ENCODE measurements at regions not wholly inside any gene's neighbourhood (a gene's known extent, or its start where the extent isn't known, plus 50 kb on each side); places are given as distances from the start of the nearest gene placed in this dataset.
A peak's percentile ranks its signal among the peaks of the same experiment; 100 is the strongest.

DNA sequence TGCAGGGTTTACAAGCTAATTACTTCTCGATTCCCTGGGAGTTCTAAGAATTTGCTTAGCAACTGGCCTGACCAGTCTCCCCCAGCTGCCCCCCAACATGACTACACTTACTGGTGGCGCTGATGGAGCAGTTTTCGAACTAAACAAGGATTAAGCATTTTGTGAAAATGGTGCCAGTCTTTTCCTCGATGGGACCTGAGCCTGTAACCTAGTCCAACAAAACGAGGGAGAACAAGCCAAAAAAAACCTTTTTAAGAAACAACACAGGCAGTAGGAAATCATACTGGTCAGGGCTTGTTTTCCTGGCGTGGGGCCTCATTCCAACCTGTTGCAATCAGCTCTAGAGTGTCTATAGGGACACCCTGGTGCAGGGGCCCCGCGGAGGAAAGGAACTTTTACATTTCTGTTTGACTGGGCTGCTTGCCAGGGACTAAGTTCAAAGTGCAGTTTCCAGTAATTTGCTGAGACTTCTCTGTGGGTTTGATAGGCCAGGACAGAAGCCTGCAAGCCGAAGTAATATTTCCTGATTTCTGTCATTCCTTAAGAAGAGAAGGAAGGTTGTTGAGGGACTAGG is 158.7 kb downstream of the SPRY1 start:
- peak overlapping the region; percentile 22 for H3K9ac ChIP-seq (ENCODE audit: control insufficient read depth, extremely low read depth, insufficient read depth, low read length)
- no peak for DNase-seq (ENCODE audit: low read depth, low spot score)
- no peaks in the 10 kb centered on the region for H3K9me3 ChIP-seq (ENCODE audit: control insufficient read depth, low read depth, low read length)
- peak overlapping the region; percentile 59 for H3K27ac ChIP-seq (ENCODE audit: control insufficient read depth, insufficient read depth, low read length)
- peak overlapping the region; percentile 74 for H3K4me2 ChIP-seq (ENCODE audit: control insufficient read depth, extremely low read depth, insufficient read depth, low read depth, low read length)
- peaks cover 22% of the 10 kb centered on the region for H3K4me1 ChIP-seq (ENCODE audit: control insufficient read depth, extremely low read depth, insufficient read depth, low read length)
- H3K4me3 ChIP-seq (ENCODE audit: control insufficient read depth in 2 of 3, extremely low read depth in 1 of 3, insufficient read depth in 2 of 3, low read depth in 1 of 3, low read length in 3 of 3): peak overlapping the region in 2 of 3 experiments; percentile 8 to 52
- H3K79me2 ChIP-seq (ENCODE audit: control insufficient read depth, insufficient read depth, low read length): no peaks in the 10 kb centered on the region
- no peaks in the 10 kb centered on the region for H3K27me3 ChIP-seq (ENCODE audit: control insufficient read depth, extremely low read depth, insufficient read depth, low read length)
- FAIRE-seq: peak; percentile 79
- H2AFZ ChIP-seq (ENCODE audit: control insufficient read depth, low read length): peak overlapping the region; percentile 67
- H3K36me3 ChIP-seq (ENCODE audit: control insufficient read depth in 2 of 2, extremely low read depth in 1 of 2, insufficient read depth in 2 of 2, low read length in 2 of 2): no peaks in the 10 kb centered on the region
- dilution Hi-C loops (cut with MboI; ENCODE audit: extremely low pct_ligation_motif_present, low sequenced_read_pairs): no loop called here
- H4K20me1 ChIP-seq (ENCODE audit: control insufficient read depth, extremely low read depth, insufficient read depth, low read length): no peaks in the 10 kb centered on the region
- H3K9me1 ChIP-seq (ENCODE audit: control insufficient read depth, extremely low read depth, insufficient read depth, low read length): no peaks in the 10 kb centered on the region
- TF ChIP-seq, protein P1, sequence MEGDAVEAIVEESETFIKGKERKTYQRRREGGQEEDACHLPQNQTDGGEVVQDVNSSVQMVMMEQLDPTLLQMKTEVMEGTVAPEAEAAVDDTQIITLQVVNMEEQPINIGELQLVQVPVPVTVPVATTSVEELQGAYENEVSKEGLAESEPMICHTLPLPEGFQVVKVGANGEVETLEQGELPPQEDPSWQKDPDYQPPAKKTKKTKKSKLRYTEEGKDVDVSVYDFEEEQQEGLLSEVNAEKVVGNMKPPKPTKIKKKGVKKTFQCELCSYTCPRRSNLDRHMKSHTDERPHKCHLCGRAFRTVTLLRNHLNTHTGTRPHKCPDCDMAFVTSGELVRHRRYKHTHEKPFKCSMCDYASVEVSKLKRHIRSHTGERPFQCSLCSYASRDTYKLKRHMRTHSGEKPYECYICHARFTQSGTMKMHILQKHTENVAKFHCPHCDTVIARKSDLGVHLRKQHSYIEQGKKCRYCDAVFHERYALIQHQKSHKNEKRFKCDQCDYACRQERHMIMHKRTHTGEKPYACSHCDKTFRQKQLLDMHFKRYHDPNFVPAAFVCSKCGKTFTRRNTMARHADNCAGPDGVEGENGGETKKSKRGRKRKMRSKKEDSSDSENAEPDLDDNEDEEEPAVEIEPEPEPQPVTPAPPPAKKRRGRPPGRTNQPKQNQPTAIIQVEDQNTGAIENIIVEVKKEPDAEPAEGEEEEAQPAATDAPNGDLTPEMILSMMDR (optimal IDR thresholded peaks at IDR 0.05 in 1 of 3, IDR thresholded peaks at IDR 0.05 in 1 of 3, conservative IDR thresholded peaks at IDR 0.05 in 1 of 3; ENCODE audit: extremely low read depth in 1 of 3, insufficient read depth in 2 of 3, low read length in 3 of 3): no peak
- TF ChIP-seq EZH2 (IDR thresholded peaks at IDR 0.05; ENCODE audit: low read length): no peak

DNA sequence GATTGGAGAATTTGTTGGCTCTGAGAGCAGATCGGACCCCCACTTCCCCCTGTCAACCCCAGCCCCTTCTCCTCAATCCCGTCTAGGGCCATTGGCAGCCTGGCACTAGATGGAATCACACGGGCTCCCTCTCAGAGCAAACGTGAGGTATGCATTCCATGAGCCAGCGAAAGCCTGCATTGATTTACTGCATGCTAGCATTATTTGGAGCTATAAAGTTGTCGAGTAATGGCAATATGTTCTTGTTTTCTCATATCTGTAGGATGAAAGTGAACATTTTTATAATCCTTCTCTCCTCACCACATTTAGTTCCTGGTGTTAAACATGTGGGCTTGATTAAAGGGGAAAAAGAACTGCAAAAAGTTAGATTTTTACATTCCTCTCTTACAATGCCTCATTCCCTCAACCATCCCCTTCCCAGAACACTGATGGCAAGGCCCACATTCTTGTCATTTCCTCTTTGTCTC is 159.2 kb downstream of the SPRY1 start:
- no peak for TF ChIP-seq EZH2 (IDR thresholded peaks at IDR 0.05; ENCODE audit: low read length)
- TF ChIP-seq, protein P1 (optimal IDR thresholded peaks at IDR 0.05 in 1 of 3, IDR thresholded peaks at IDR 0.05 in 1 of 3, conservative IDR thresholded peaks at IDR 0.05 in 1 of 3; ENCODE audit: extremely low read depth in 1 of 3, insufficient read depth in 2 of 3, low read length in 3 of 3): no peak
- DNase-seq (ENCODE audit: low read depth, low spot score) (no peak), FAIRE-seq (no peak)
- no peaks in the 10 kb centered on the region for H4K20me1 ChIP-seq (ENCODE audit: control insufficient read depth, extremely low read depth, insufficient read depth, low read length)
- no peaks in the 10 kb centered on the region for H3K36me3 ChIP-seq (ENCODE audit: control insufficient read depth in 2 of 2, extremely low read depth in 1 of 2, insufficient read depth in 2 of 2, low read length in 2 of 2)
- H3K9ac ChIP-seq (ENCODE audit: control insufficient read depth, extremely low read depth, insufficient read depth, low read length): no peak overlapping the region
- H3K4me1 ChIP-seq (ENCODE audit: control insufficient read depth, extremely low read depth, insufficient read depth, low read length): peaks cover 22% of the 10 kb centered on the region
- dilution Hi-C loops (cut with MboI; ENCODE audit: extremely low pct_ligation_motif_present, low sequenced_read_pairs): no loop called here
- peak overlapping the region; percentile 67 for H2AFZ ChIP-seq (ENCODE audit: control insufficient read depth, low read length)
- H3K27me3 ChIP-seq (ENCODE audit: control insufficient read depth, extremely low read depth, insufficient read depth, low read length): no peaks in the 10 kb centered on the region
- peak overlapping the region in 1 of 3 experiments; percentile 52 for H3K4me3 ChIP-seq (ENCODE audit: control insufficient read depth in 2 of 3, extremely low read depth in 1 of 3, insufficient read depth in 2 of 3, low read depth in 1 of 3, low read length in 3 of 3)
- H3K9me3 ChIP-seq (ENCODE audit: control insufficient read depth, low read depth, low read length): no peaks in the 10 kb centered on the region
- peak overlapping the region; percentile 74 for H3K4me2 ChIP-seq (ENCODE audit: control insufficient read depth, extremely low read depth, insufficient read depth, low read depth, low read length)
- H3K79me2 ChIP-seq (ENCODE audit: control insufficient read depth, insufficient read depth, low read length): no peaks in the 10 kb centered on the region
- H3K9me1 ChIP-seq (ENCODE audit: control insufficient read depth, extremely low read depth, insufficient read depth, low read length): no peaks in the 10 kb centered on the region
- peak overlapping the region; percentile 28 for H3K27ac ChIP-seq (ENCODE audit: control insufficient read depth, insufficient read depth, low read length)
